ENCODE measurements at regions not wholly inside any gene's neighbourhood (a gene's known extent, or its start where the extent isn't known, plus 50 kb on each side); places are given as distances from the start of the nearest gene placed in this dataset.

DNA sequence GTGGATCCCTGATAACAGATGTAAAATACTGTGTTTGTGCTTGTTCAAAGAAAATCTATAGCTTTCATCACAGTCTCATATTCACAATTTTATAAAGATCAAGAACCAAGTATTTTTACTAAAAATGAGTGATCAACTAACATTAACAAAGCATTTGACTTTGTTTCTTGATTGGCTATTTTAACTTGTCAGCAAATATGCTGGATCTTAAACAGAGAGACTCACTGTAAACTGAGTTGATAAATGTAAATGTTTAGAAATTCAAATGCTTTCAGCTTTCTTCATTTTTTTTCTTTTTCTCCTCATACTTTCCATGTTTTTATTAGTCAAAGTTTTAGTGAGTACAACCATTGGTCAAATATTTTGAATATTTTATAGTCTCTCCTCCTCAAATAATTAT lies 923.0 kb upstream of the NR2F2 start:
- no peaks in the 10 kb centered on the region for H3K36me3 ChIP-seq (replicated peaks in 1 of 2)
- H3K4me3 ChIP-seq, result no peak overlapping the region
- no peaks in the 10 kb centered on the region for H3K9me3 ChIP-seq (replicated peaks in 1 of 3)
- no peak for TF ChIP-seq POLR2A (IDR thresholded peaks at IDR 0.05)
- TF ChIP-seq, protein P1, sequence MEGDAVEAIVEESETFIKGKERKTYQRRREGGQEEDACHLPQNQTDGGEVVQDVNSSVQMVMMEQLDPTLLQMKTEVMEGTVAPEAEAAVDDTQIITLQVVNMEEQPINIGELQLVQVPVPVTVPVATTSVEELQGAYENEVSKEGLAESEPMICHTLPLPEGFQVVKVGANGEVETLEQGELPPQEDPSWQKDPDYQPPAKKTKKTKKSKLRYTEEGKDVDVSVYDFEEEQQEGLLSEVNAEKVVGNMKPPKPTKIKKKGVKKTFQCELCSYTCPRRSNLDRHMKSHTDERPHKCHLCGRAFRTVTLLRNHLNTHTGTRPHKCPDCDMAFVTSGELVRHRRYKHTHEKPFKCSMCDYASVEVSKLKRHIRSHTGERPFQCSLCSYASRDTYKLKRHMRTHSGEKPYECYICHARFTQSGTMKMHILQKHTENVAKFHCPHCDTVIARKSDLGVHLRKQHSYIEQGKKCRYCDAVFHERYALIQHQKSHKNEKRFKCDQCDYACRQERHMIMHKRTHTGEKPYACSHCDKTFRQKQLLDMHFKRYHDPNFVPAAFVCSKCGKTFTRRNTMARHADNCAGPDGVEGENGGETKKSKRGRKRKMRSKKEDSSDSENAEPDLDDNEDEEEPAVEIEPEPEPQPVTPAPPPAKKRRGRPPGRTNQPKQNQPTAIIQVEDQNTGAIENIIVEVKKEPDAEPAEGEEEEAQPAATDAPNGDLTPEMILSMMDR (IDR thresholded peaks at IDR 0.05), result no peak
- intact Hi-C loops (cut with DNase I), result no loop called here
- H3K4me1 ChIP-seq (replicated peaks in 1 of 2), result no peaks in the 10 kb centered on the region
- DNase-seq, result no peak
- no peak overlapping the region for H3K27ac ChIP-seq
- H3K27me3 ChIP-seq, result no peaks in the 10 kb centered on the region

DNA sequence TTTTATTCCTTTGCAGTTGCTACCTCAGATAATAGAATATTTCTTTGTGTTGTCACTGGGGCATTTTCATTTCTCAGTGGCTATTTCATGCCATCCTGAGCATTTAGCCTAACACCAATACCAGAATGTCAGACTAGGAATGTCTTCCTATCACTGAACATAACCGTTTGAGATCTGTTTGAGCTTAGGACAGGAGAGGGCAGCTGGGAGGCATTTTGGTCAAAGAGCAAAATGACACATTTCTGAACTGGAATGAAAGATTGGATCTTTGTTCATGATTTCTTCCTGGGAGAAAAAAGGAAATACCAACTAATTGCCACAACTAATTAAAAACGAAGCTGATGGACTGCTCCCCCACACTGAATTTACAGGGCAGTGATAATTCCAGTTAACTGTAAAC lies 921.3 kb upstream of the NR2F2 start:
- DNase-seq, result no peak
- Histone ChIP-seq H3K27me3 (no peaks in the 10 kb centered on the region), H3K9me3 (replicated peaks in 1 of 3) (no peaks in the 10 kb centered on the region), H3K4me1 (replicated peaks in 1 of 2) (peaks cover 0 to 4% of the 10 kb centered on the region in 2 donors), H3K4me3 (no peak overlapping the region), H3K27ac (peak overlapping the region in 1 of 5 donors; percentile 20), H3K36me3 (replicated peaks in 1 of 2) (no peaks in the 10 kb centered on the region)
- 23 to 39% (median 30%) methylated on average over 2 of the region's 2 CpGs for WGBS, 4 donors
- no peak for TF ChIP-seq POLR2A (IDR thresholded peaks at IDR 0.05)
- intact Hi-C loops (cut with DNase I), result no loop called here

DNA sequence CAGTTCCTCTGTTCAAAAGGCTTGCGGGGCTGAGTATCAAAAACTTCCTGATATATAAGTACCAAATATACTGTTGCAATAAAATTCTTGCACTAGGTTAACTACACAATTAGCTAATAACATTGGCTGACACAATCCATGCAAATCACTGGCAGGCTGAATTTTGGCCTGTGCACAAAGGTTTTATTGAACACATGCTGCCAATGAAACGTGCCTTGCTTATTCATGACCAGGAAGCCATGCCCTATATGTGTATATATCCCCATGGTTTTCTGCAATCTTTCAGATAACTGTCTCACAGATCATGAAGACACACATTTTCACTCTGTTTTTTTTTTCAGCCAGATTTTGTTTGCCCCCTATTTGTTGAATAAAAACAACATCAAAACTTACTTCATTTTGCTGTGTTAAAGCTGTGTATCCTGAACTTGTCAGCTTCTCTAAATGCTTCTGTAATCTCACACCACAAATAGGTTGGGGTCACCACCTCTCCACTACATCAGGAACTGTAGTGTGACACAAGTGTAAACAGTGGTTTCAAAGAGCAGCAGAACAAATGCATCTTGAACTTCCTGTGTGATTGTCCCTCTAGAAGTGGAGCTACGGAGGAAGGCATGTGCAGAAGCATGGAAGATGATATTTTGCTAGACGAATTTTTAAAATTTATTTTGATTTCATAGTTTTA lies 920.7 kb upstream of the NR2F2 start:
- intact Hi-C loops (cut with DNase I), result no loop called here

DNA sequence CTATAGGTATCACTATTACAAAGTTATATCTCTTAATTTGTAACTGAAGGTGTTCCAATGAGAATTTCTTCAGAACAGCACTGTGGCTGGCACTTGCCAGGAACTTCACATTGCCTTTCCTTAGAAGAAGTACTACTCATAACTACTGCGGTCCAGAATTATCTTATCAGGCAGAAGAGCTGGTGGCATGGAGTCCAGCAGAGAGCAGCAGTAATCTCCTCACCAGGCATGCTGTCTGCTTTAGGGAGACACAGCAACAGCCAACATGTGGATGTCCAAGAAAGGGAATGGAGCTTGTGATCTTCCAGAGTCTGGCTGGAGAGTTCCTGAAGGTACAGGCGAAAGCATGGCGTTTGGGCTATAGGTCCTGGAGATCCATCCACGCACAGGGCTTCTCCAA lies 919.7 kb upstream of the NR2F2 start:
- Histone ChIP-seq H3K27ac (peak overlapping the region in 1 of 5 donors; percentile 44), H3K27me3 (no peaks in the 10 kb centered on the region), H3K36me3 (replicated peaks in 1 of 2) (no peaks in the 10 kb centered on the region), H3K9me3 (replicated peaks in 1 of 3) (no peaks in the 10 kb centered on the region), H3K4me1 (replicated peaks in 1 of 2) (peaks cover 0 to 4% of the 10 kb centered on the region in 2 donors), H3K4me3 (no peak overlapping the region)
- no peak for DNase-seq
- no peak for TF ChIP-seq POLR2A (IDR thresholded peaks at IDR 0.05)
- TF ChIP-seq, protein P1 (IDR thresholded peaks at IDR 0.05), result no peak
- WGBS, 4 donors, result 77 to 96% (median 92%) methylated on average over 4 of the region's 4 CpGs
- intact Hi-C loops (cut with DNase I), result no loop called here

More for the DNA sequence above, 920.7 kb upstream of the NR2F2 start:
- 53 to 62% (median 58%) methylated on average over 4 of the region's 4 CpGs for WGBS, 4 donors
- TF ChIP-seq, protein P1 (IDR thresholded peaks at IDR 0.05), result no peak
- no peak for TF ChIP-seq POLR2A (IDR thresholded peaks at IDR 0.05)
- H3K4me1 ChIP-seq (replicated peaks in 1 of 2), result peaks cover 0 to 4% of the 10 kb centered on the region in 2 donors
- no peaks in the 10 kb centered on the region for H3K27me3 ChIP-seq
- no peak overlapping the region for H3K4me3 ChIP-seq
- no peaks in the 10 kb centered on the region for H3K36me3 ChIP-seq (replicated peaks in 1 of 2)
- DNase-seq, result no peak
- no peaks in the 10 kb centered on the region for H3K9me3 ChIP-seq (replicated peaks in 1 of 3)
- H3K27ac ChIP-seq, result no peak overlapping the region

DNA sequence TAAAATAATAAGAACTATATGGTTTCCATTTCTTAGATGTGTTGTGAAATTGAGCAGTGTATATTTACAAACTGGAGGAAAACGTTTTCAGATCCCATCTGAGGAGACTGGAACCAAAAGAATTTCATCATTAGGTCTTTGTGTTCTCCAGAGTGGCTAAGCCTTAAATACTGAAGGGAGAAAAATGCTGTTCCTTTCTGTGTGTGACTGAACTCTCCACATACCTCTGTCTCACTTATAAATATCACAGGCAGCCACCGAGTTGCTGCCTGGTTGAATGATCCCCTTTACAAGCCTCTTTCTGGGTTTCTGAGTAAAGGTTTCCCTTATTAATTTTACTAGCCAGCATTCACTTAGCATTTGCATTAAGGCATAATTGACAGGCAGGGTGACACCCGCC lies 913.9 kb upstream of the NR2F2 start:
- no peak for DNase-seq
- no peak overlapping the region for H3K4me3 ChIP-seq
- no peaks in the 10 kb centered on the region for H3K9me3 ChIP-seq (replicated peaks in 1 of 3)
- 38 to 54% (median 50%) methylated on average over 3 of the region's 3 CpGs for WGBS, 4 donors
- peak overlapping the region in 3 of 5 donors; percentile 42 to 74 (median 66) for H3K27ac ChIP-seq
- no peaks in the 10 kb centered on the region for H3K36me3 ChIP-seq (replicated peaks in 1 of 2)
- H3K27me3 ChIP-seq, result no peaks in the 10 kb centered on the region
- H3K4me1 ChIP-seq (replicated peaks in 1 of 2), result peaks cover 0 to 4% of the 10 kb centered on the region in 2 donors
- TF ChIP-seq, protein P1 (IDR thresholded peaks at IDR 0.05), result no peak
- TF ChIP-seq POLR2A (IDR thresholded peaks at IDR 0.05), result no peak
- intact Hi-C loops (cut with DNase I), result no loop called here
